MG63 (cell line): ENCODE measurements at regions not wholly inside any gene's neighbourhood (a gene's known extent, or its start where the extent isn't known, plus 50 kb on each side); places are given as distances from the start of the nearest gene placed in this dataset.
"Not testable (repeated sequence)": the region's sequence is repeated elsewhere in the genome, so short reads cannot be mapped to it uniquely, and the experiment has no call there.

ENCODE experiments used
- DNase-seq: peaks from one replicate; pipeline ENCODE4 v3.0.0-alpha.2; 2020
- H3K27me3 ChIP-seq: fragments of 250-450 bp; sonication (Bioruptor Pico); 2 replicates; pipeline ENCODE4 v1.5.1; 2020; ENCODE audit warnings: mild to moderate bottlenecking, moderate library complexity
- H3K36me3 ChIP-seq: fragments of 250-450 bp; sonication (Bioruptor Pico); 2 replicates; pipeline ENCODE4 v1.5.1; 2020; ENCODE audit warnings: mild to moderate bottlenecking, moderate library complexity
- H3K4me3 ChIP-seq: fragments of 250-450 bp; sonication (Bioruptor Pico); 2 replicates; pipeline ENCODE4 v1.5.1; 2020; ENCODE audit warnings: mild to moderate bottlenecking, moderate library complexity
- H3K9me3 ChIP-seq: fragments of 250-450 bp; sonication (Bioruptor Pico); 2 replicates; pipeline ENCODE4 v1.5.1; 2020; ENCODE audit warnings: mild to moderate bottlenecking, moderate library complexity

GRCh38 chr6:146912730-146913685 is 291.2 kb upstream of the STXBP5 start:
- Histone ChIP-seq H3K4me3 (peak overlapping the region; percentile 33; the same call in 1 of the 2 replicates), H3K36me3 (no peaks in the 10 kb centered on the region), H3K9me3 (no peaks in the 10 kb centered on the region), H3K27me3 (no peaks in the 10 kb centered on the region)
- DNase-seq = no peak

GRCh38 chr6:146913842-146914488 is 290.3 kb upstream of the STXBP5 start:
- Histone ChIP-seq H3K9me3 (no peaks in the 10 kb centered on the region), H3K4me3 (peak overlapping the region; percentile 33), H3K27me3 (no peaks in the 10 kb centered on the region), H3K36me3 (no peaks in the 10 kb centered on the region)
- peak; percentile 95 for DNase-seq

- Histone ChIP-seq H3K27me3 (no peaks in the 10 kb centered on the region), H3K36me3 (no peaks in the 10 kb centered on the region)
- peak; percentile 85 for DNase-seq
These were observed 289.4 kb upstream of the STXBP5 start for GRCh38 chr6:146914489-146915483.

GRCh38 chr6:146915671-146916127 is 288.5 kb upstream of the STXBP5 start:
- Histone ChIP-seq H3K9me3 (no peaks in the 10 kb centered on the region), H3K4me3 (peak overlapping the region; percentile 32), H3K36me3 (no peaks in the 10 kb centered on the region), H3K27me3 (no peaks in the 10 kb centered on the region)
- peak; percentile 36 for DNase-seq

More at GRCh38 chr6:146914489-146915483, 289.4 kb upstream of the STXBP5 start:
- no peaks in the 10 kb centered on the region for H3K9me3 ChIP-seq
- H3K4me3 ChIP-seq = peak overlapping the region; percentile 33

GRCh38 chr6:146916435-146917025 is 287.7 kb upstream of the STXBP5 start:
- Histone ChIP-seq H3K36me3 (no peaks in the 10 kb centered on the region), H3K9me3 (no peaks in the 10 kb centered on the region), H3K4me3 (no peak overlapping the region), H3K27me3 (no peaks in the 10 kb centered on the region)
- no peak for DNase-seq

- H3K4me3 ChIP-seq = no peak overlapping the region
- no peaks in the 10 kb centered on the region for H3K36me3 ChIP-seq
- no peaks in the 10 kb centered on the region for H3K9me3 ChIP-seq
- no peak for DNase-seq
- H3K27me3 ChIP-seq = no peaks in the 10 kb centered on the region
These were observed 287.0 kb upstream of the STXBP5 start for GRCh38 chr6:146917182-146917581.

GRCh38 chr6:146917979-146918378 is 286.2 kb upstream of the STXBP5 start:
- no peak overlapping the region for H3K4me3 ChIP-seq
- no peaks in the 10 kb centered on the region for H3K36me3 ChIP-seq
- no peak for DNase-seq
- no peaks in the 10 kb centered on the region for H3K27me3 ChIP-seq
- H3K9me3 ChIP-seq = no peaks in the 10 kb centered on the region

GRCh38 chr6:146919017-146919416 is 285.2 kb upstream of the STXBP5 start:
- Histone ChIP-seq H3K4me3 (no peak overlapping the region), H3K36me3 (no peaks in the 10 kb centered on the region), H3K27me3 (no peaks in the 10 kb centered on the region), H3K9me3 (no peaks in the 10 kb centered on the region)
- no peak for DNase-seq

GRCh38 chr6:146923205-146923833 is 280.9 kb upstream of the STXBP5 start:
- no peak for DNase-seq
- Histone ChIP-seq H3K36me3 (no peaks in the 10 kb centered on the region), H3K9me3 (no peaks in the 10 kb centered on the region), H3K4me3 (no peak overlapping the region), H3K27me3 (no peaks in the 10 kb centered on the region)

GRCh38 chr6:146925846-146926245 is 278.4 kb upstream of the STXBP5 start:
- no peaks in the 10 kb centered on the region for H3K36me3 ChIP-seq
- H3K27me3 ChIP-seq = no peaks in the 10 kb centered on the region
- no peak overlapping the region for H3K4me3 ChIP-seq
- no peak for DNase-seq
- H3K9me3 ChIP-seq = no peaks in the 10 kb centered on the region

GRCh38 chr6:146928503-146928902 is 275.7 kb upstream of the STXBP5 start:
- no peaks in the 10 kb centered on the region for H3K27me3 ChIP-seq
- no peaks in the 10 kb centered on the region for H3K9me3 ChIP-seq
- H3K4me3 ChIP-seq = no peak overlapping the region
- no peak for DNase-seq
- no peaks in the 10 kb centered on the region for H3K36me3 ChIP-seq

GRCh38 chr6:146931214-146931613 is 273.0 kb upstream of the STXBP5 start:
- Histone ChIP-seq H3K4me3 (no peak overlapping the region), H3K9me3 (no peaks in the 10 kb centered on the region), H3K27me3 (no peaks in the 10 kb centered on the region), H3K36me3 (no peaks in the 10 kb centered on the region)
- no peak for DNase-seq

GRCh38 chr6:146937316-146937715 is 266.9 kb upstream of the STXBP5 start:
- DNase-seq = no peak
- Histone ChIP-seq H3K36me3 (no peaks in the 10 kb centered on the region), H3K9me3 (peaks cover 3% of the 10 kb centered on the region; the same call in 1 of the 2 replicates)

GRCh38 chr6:146938266-146938665 is 266.0 kb upstream of the STXBP5 start:
- no peak for DNase-seq
- peaks cover 6% of the 10 kb centered on the region; the same call in 1 of the 2 replicates for H3K9me3 ChIP-seq
- H3K27me3 ChIP-seq = no peaks in the 10 kb centered on the region
- no peaks in the 10 kb centered on the region for H3K36me3 ChIP-seq
- H3K4me3 ChIP-seq = no peak overlapping the region

More at GRCh38 chr6:146937316-146937715, 266.9 kb upstream of the STXBP5 start:
- Histone ChIP-seq H3K4me3 (no peak overlapping the region), H3K27me3 (no peaks in the 10 kb centered on the region)

GRCh38 chr6:146939456-146939855 is 264.8 kb upstream of the STXBP5 start:
- H3K36me3 ChIP-seq, H3K27me3 ChIP-seq, H3K9me3 ChIP-seq, DNase-seq, H3K4me3 ChIP-seq: not testable (repeated sequence)

GRCh38 chr6:146943664-146944063 is 260.6 kb upstream of the STXBP5 start:
- Histone ChIP-seq H3K27me3 (no peaks in the 10 kb centered on the region), H3K36me3 (no peaks in the 10 kb centered on the region), H3K4me3 (no peak overlapping the region), H3K9me3 (peaks cover 6% of the 10 kb centered on the region; the same call in 1 of the 2 replicates)
- DNase-seq = no peak
